ENCODE measurements at regions not wholly inside any gene's neighbourhood (a gene's known extent, or its start where the extent isn't known, plus 50 kb on each side); places are given as distances from the start of the nearest gene placed in this dataset.

GRCh38 chr7:13057462-13058200 lies 370.2 kb downstream of the ARL4A start:
- H3K9me2 ChIP-seq (replicated peaks; ENCODE audit: insufficient read depth, low read length), result no peaks in the 10 kb centered on the region
- no peaks in the 10 kb centered on the region for H3K36me3 ChIP-seq (ENCODE audit: low read length)
- no peaks in the 10 kb centered on the region for H3K27me3 ChIP-seq (ENCODE audit: low read length)
- H3K27ac ChIP-seq (ENCODE audit: low read depth, low read length), result no peak overlapping the region
- no peaks in the 10 kb centered on the region for H3F3A ChIP-seq (ENCODE audit: insufficient read depth)
- H3K9me3 ChIP-seq (ENCODE audit: insufficient read depth, low read length), result no peaks in the 10 kb centered on the region
- no peaks in the 10 kb centered on the region for H4K20me1 ChIP-seq (ENCODE audit: low read depth, low read length)
- no peaks in the 10 kb centered on the region for H3K79me2 ChIP-seq (ENCODE audit: insufficient read depth, low read length)
- no peak for TF ChIP-seq EZH2phosphoT487 (conservative IDR thresholded peaks at IDR 0.05; ENCODE audit: low read length)
- no peak overlapping the region for H2AFZ ChIP-seq (ENCODE audit: low read depth, low read length, severe bottlenecking)
- H3K4me3 ChIP-seq (ENCODE audit: insufficient read depth, low read length, poor library complexity, severe bottlenecking), result no peak overlapping the region
- peak overlapping the region; percentile 18 for H3K4me2 ChIP-seq (ENCODE audit: low read depth, low read length, poor library complexity, severe bottlenecking)
- no peak overlapping the region for H3K9ac ChIP-seq (ENCODE audit: low read length)

- Histone ChIP-seq H3K9me3 (ENCODE audit: insufficient read depth, low read length) (no peaks in the 10 kb centered on the region), H3K9ac (ENCODE audit: low read length) (no peak overlapping the region), H3K4me3 (ENCODE audit: insufficient read depth, low read length, poor library complexity, severe bottlenecking) (no peak overlapping the region)
These were observed 372.7 kb downstream of the ARL4A start for GRCh38 chr7:13060173-13060572.

DNA sequence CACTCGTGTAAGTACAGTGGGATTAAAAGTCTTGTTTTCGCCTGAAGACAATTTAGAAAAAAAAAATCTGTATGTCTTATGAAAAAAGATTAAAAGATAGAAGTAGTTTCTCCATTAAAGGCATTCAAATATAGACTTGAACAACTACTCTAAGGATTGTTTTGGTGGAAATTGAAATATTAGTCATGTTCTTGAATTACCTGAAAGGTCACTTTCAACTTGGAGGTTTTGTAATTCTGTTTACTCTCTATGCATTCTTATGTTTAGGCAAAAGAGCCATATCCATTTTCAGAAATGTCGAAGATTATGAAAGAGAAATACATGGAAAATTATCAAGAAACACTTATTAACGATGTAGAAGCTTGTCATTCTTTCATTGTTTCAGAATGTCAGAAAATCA lies 373.7 kb downstream of the ARL4A start:
- Histone ChIP-seq H3K79me2 (ENCODE audit: insufficient read depth, low read length) (no peaks in the 10 kb centered on the region), H3K4me3 (ENCODE audit: insufficient read depth, low read length, poor library complexity, severe bottlenecking) (no peak overlapping the region), H3K27ac (ENCODE audit: low read depth, low read length) (no peak overlapping the region), H2AFZ (ENCODE audit: low read depth, low read length, severe bottlenecking) (no peak overlapping the region), H3K36me3 (ENCODE audit: low read length) (no peaks in the 10 kb centered on the region), H3K4me2 (ENCODE audit: low read depth, low read length, poor library complexity, severe bottlenecking) (no peak overlapping the region), H3K27me3 (ENCODE audit: low read length) (no peaks in the 10 kb centered on the region), H4K20me1 (ENCODE audit: low read depth, low read length) (no peaks in the 10 kb centered on the region), H3F3A (ENCODE audit: insufficient read depth) (no peaks in the 10 kb centered on the region), H3K9me3 (ENCODE audit: insufficient read depth, low read length) (no peaks in the 10 kb centered on the region), H3K9ac (ENCODE audit: low read length) (no peak overlapping the region), H3K9me2 (replicated peaks; ENCODE audit: insufficient read depth, low read length) (no peaks in the 10 kb centered on the region)
- TF ChIP-seq, protein P1, sequence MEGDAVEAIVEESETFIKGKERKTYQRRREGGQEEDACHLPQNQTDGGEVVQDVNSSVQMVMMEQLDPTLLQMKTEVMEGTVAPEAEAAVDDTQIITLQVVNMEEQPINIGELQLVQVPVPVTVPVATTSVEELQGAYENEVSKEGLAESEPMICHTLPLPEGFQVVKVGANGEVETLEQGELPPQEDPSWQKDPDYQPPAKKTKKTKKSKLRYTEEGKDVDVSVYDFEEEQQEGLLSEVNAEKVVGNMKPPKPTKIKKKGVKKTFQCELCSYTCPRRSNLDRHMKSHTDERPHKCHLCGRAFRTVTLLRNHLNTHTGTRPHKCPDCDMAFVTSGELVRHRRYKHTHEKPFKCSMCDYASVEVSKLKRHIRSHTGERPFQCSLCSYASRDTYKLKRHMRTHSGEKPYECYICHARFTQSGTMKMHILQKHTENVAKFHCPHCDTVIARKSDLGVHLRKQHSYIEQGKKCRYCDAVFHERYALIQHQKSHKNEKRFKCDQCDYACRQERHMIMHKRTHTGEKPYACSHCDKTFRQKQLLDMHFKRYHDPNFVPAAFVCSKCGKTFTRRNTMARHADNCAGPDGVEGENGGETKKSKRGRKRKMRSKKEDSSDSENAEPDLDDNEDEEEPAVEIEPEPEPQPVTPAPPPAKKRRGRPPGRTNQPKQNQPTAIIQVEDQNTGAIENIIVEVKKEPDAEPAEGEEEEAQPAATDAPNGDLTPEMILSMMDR (IDR thresholded peaks at IDR 0.05; ENCODE audit: insufficient read depth, low read length, poor library complexity, severe bottlenecking), result no peak
- no peak for TF ChIP-seq EZH2phosphoT487 (conservative IDR thresholded peaks at IDR 0.05; ENCODE audit: low read length)

More at GRCh38 chr7:13060173-13060572, 372.7 kb downstream of the ARL4A start:
- Histone ChIP-seq H3K9me2 (replicated peaks; ENCODE audit: insufficient read depth, low read length) (no peaks in the 10 kb centered on the region), H3K27ac (ENCODE audit: low read depth, low read length) (no peak overlapping the region), H4K20me1 (ENCODE audit: low read depth, low read length) (no peaks in the 10 kb centered on the region), H3K27me3 (ENCODE audit: low read length) (no peaks in the 10 kb centered on the region), H3K79me2 (ENCODE audit: insufficient read depth, low read length) (no peaks in the 10 kb centered on the region), H3K4me2 (ENCODE audit: low read depth, low read length, poor library complexity, severe bottlenecking) (no peak overlapping the region), H3F3A (ENCODE audit: insufficient read depth) (no peaks in the 10 kb centered on the region), H2AFZ (ENCODE audit: low read depth, low read length, severe bottlenecking) (no peak overlapping the region), H3K36me3 (ENCODE audit: low read length) (no peaks in the 10 kb centered on the region)
- TF ChIP-seq, protein P1 (IDR thresholded peaks at IDR 0.05; ENCODE audit: insufficient read depth, low read length, poor library complexity, severe bottlenecking), result no peak
- no peak for TF ChIP-seq EZH2phosphoT487 (conservative IDR thresholded peaks at IDR 0.05; ENCODE audit: low read length)

DNA sequence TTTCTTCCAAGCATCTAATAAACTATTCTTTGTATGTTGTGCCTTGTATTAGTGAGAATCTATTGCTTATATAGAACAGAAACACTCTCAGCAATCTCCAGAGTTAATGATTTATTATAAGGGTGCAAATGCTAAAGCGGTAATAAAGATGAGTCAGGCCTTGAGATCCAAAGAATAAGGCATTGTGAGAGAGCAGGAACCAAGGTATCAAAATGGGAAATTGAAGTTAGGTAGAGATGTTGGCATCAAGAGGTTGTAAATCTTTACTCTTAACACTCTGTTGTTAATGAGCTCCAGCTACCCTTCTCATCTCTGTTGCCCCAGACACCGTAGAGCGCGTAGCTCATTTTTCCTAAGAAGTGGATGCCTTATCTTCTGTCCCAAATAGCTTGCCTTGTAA lies 375.2 kb downstream of the ARL4A start:
- Histone ChIP-seq H3K36me3 (ENCODE audit: low read length) (no peaks in the 10 kb centered on the region), H3K4me3 (ENCODE audit: insufficient read depth, low read length, poor library complexity, severe bottlenecking) (no peak overlapping the region), H3K27ac (ENCODE audit: low read depth, low read length) (no peak overlapping the region), H3K27me3 (ENCODE audit: low read length) (no peaks in the 10 kb centered on the region), H3F3A (ENCODE audit: insufficient read depth) (no peaks in the 10 kb centered on the region), H3K9ac (ENCODE audit: low read length) (no peak overlapping the region), H2AFZ (ENCODE audit: low read depth, low read length, severe bottlenecking) (no peak overlapping the region), H3K9me3 (ENCODE audit: insufficient read depth, low read length) (no peaks in the 10 kb centered on the region), H3K4me2 (ENCODE audit: low read depth, low read length, poor library complexity, severe bottlenecking) (no peak overlapping the region), H4K20me1 (ENCODE audit: low read depth, low read length) (no peaks in the 10 kb centered on the region), H3K9me2 (replicated peaks; ENCODE audit: insufficient read depth, low read length) (no peaks in the 10 kb centered on the region), H3K79me2 (ENCODE audit: insufficient read depth, low read length) (no peaks in the 10 kb centered on the region)
- TF ChIP-seq, protein P1 (IDR thresholded peaks at IDR 0.05; ENCODE audit: insufficient read depth, low read length, poor library complexity, severe bottlenecking), result no peak
- no peak for TF ChIP-seq EZH2phosphoT487 (conservative IDR thresholded peaks at IDR 0.05; ENCODE audit: low read length)

All from SU-DHL-6 (cell line).